ENCODE measurements at regions not wholly inside any gene's neighbourhood (a gene's known extent, or its start where the extent isn't known, plus 50 kb on each side); places are given as distances from the start of the nearest gene placed in this dataset.

GRCh38 chr10:43737003-43737402 is 88.3 kb upstream of the ZNF32 start:
- no peak for TF ChIP-seq CTCF (IDR thresholded peaks at IDR 0.05; ENCODE audit: low read depth, low read length)
- no peak overlapping the region for H3K4me3 ChIP-seq (replicated peaks in 1 of 2; ENCODE audit: low read depth in 2 of 2, low read length in 2 of 2)
- no peak for DNase-seq (ENCODE audit: low read depth in 2 of 2)

- no peak for TF ChIP-seq CTCF (IDR thresholded peaks at IDR 0.05; ENCODE audit: low read depth, low read length)
- H3K4me3 ChIP-seq (replicated peaks in 1 of 2; ENCODE audit: low read depth in 2 of 2, low read length in 2 of 2), result no peak overlapping the region
- peak in 1 of 2 donors; percentile 15 for DNase-seq (ENCODE audit: low read depth in 2 of 2)
These were observed 87.2 kb upstream of the ZNF32 start for GRCh38 chr10:43735907-43736306.

GRCh38 chr10:43734716-43735115 is 86.0 kb upstream of the ZNF32 start:
- no peak overlapping the region for H3K4me3 ChIP-seq (replicated peaks in 1 of 2; ENCODE audit: low read depth in 2 of 2, low read length in 2 of 2)
- no peak for TF ChIP-seq CTCF (IDR thresholded peaks at IDR 0.05; ENCODE audit: low read depth, low read length)
- DNase-seq (ENCODE audit: low read depth in 2 of 2), result peak in 1 of 2 donors; percentile 14

- H3K4me3 ChIP-seq (replicated peaks in 1 of 2; ENCODE audit: low read depth in 2 of 2, low read length in 2 of 2), result no peak overlapping the region
- DNase-seq (ENCODE audit: low read depth in 2 of 2), result no peak
- TF ChIP-seq CTCF (IDR thresholded peaks at IDR 0.05; ENCODE audit: low read depth, low read length), result no peak
These were observed 82.8 kb upstream of the ZNF32 start for GRCh38 chr10:43731486-43731885.

- TF ChIP-seq CTCF (IDR thresholded peaks at IDR 0.05; ENCODE audit: low read depth, low read length), result no peak
- DNase-seq (ENCODE audit: low read depth in 2 of 2), result no peak
- H3K4me3 ChIP-seq (replicated peaks in 1 of 2; ENCODE audit: low read depth in 2 of 2, low read length in 2 of 2), result no peak overlapping the region
These were observed 79.7 kb upstream of the ZNF32 start for GRCh38 chr10:43728425-43728824.

GRCh38 chr10:43727935-43728334 is 79.3 kb upstream of the ZNF32 start:
- no peak for DNase-seq (ENCODE audit: low read depth in 2 of 2)
- TF ChIP-seq CTCF (IDR thresholded peaks at IDR 0.05; ENCODE audit: low read depth, low read length), result no peak
- H3K4me3 ChIP-seq (replicated peaks in 1 of 2; ENCODE audit: low read depth in 2 of 2, low read length in 2 of 2), result no peak overlapping the region

- H3K4me3 ChIP-seq (replicated peaks in 1 of 2; ENCODE audit: low read depth in 2 of 2, low read length in 2 of 2), result no peak overlapping the region
- TF ChIP-seq CTCF (IDR thresholded peaks at IDR 0.05; ENCODE audit: low read depth, low read length), result no peak
- DNase-seq (ENCODE audit: low read depth in 2 of 2), result no peak
These were observed 66.7 kb upstream of the ZNF32 start for GRCh38 chr10:43715334-43715733.

All from cardiac fibroblast (primary cell).